K562 (cell line): ENCODE measurements at regions not wholly inside any gene's neighbourhood (a gene's known extent, or its start where the extent isn't known, plus 50 kb on each side); places are given as distances from the start of the nearest gene placed in this dataset.

Experiments
- ATAC-seq: fragments of 200-7000 bp; cut with Tn5 transposase; 3 replicates; pipeline ENCODE4 v1.9.1; 2020; ENCODE audit warnings: moderate library complexity
- BruUV-seq: library from RNA; stranded (reverse); fragments of 400-500 nt; replicated peaks from 2 replicates; lab custom pipeline; 2021; lab: Mats Ljungman, UMichigan
- CTCF ChIA-PET: fragments of 300-600 bp; formaldehyde crosslinking; extraction: SDS; loops from one replicate; lab custom pipeline; 2021; ENCODE audit warnings: low intra/inter-chr PET ratio; lab: Yijun Ruan, JAX
- POLR2A ChIA-PET: fragments of 300-600, 350-650 bp; sonication (Branson Sonifier 250); formaldehyde crosslinking; extraction: SDS; loops from one replicate; lab custom pipeline; 2021; ENCODE audit warnings: antibody characterized with exemption, inconsistent platforms; lab: Yijun Ruan, JAX
- DNase-seq, 4 experiments: peaks; one replicate each; pipeline versions ENCODE4 v3.0.0 to v3.0.0-alpha.2; 2011 to 2018; ENCODE audit warnings: low spot score in 3 of 4, mixed read lengths in 3 of 4; ENCODE audit errors: extremely low read depth in 1 of 4
- FAIRE-seq: peaks from 2 replicates; lab custom pipeline; 2011; peaks lifted over from hg19 to GRCh38; lab: Jason Lieb, UNC
- H2AFZ ChIP-seq: 2 replicates; pipeline ENCODE4 v1.6.0; 2011; ENCODE audit warnings: low read depth, low read length, control low read depth, inconsistent platforms
- H3K27ac ChIP-seq: fragments of 200-600 bp; 3 replicates; pipeline ENCODE4 v1.8.0; 2011; ENCODE audit warnings: low read depth, mild to moderate bottlenecking, control low read depth, inconsistent platforms, low read length, moderate library complexity, mixed read lengths; ENCODE audit errors: extremely low read depth
- H3K27me3 ChIP-seq, 2 experiments: fragments of 300-600 bp in 1 of 2; 2 replicates in 1 of 2; 3 replicates in 1 of 2; pipeline versions ENCODE4 v1.6.0 to v1.8.0; 2011; ENCODE audit warnings: inconsistent platforms in 2 of 2, low read length in 2 of 2, mild to moderate bottlenecking in 1 of 2, mixed read lengths in 1 of 2, moderate library complexity in 1 of 2; ENCODE audit not compliant: control insufficient read depth in 2 of 2, insufficient read depth in 2 of 2
- H3K36me3 ChIP-seq: fragments of 300-600 bp; 3 replicates; pipeline ENCODE4 v1.8.0; 2011; ENCODE audit warnings: mild to moderate bottlenecking, low read length, inconsistent platforms; ENCODE audit not compliant: control insufficient read depth, insufficient read depth
- H3K4me1 ChIP-seq, 2 experiments: fragments of 200-600 bp in 1 of 2; replicated peaks in 1 of 2; 2 replicates in 1 of 2; 3 replicates in 1 of 2; pipeline versions ENCODE4 v1.5.1 to v1.8.0; 2011; ENCODE audit warnings: inconsistent platforms in 2 of 2, low read length in 2 of 2, mild to moderate bottlenecking in 1 of 2, mixed read lengths in 1 of 2, moderate library complexity in 1 of 2; ENCODE audit not compliant: control insufficient read depth in 2 of 2, insufficient read depth in 2 of 2
- H3K4me2 ChIP-seq: 2 replicates; pipeline ENCODE4 v1.6.1; 2011; ENCODE audit warnings: low read length, control low read depth, inconsistent platforms, mixed read lengths; ENCODE audit not compliant: insufficient read depth
- H3K4me3 ChIP-seq: fragments of 200-600 bp; sonication (generic), shearing (Covaris generic); 2 replicates; pipeline ENCODE4 v1.5.1; 2016; ENCODE audit warnings: control low read depth, inconsistent platforms
- H3K79me2 ChIP-seq: fragments of 200-600 bp; 3 replicates; pipeline ENCODE4 v1.8.0; 2011; ENCODE audit warnings: low read length, inconsistent platforms; ENCODE audit not compliant: control insufficient read depth, insufficient read depth
- H3K9ac ChIP-seq, 2 experiments: 2 replicates each; pipeline versions ENCODE4 v1.6.0 to v1.6.1; 2011; ENCODE audit warnings: low read depth in 2 of 2, low read length in 2 of 2, control low read depth in 1 of 2, inconsistent platforms in 1 of 2, mild to moderate bottlenecking in 1 of 2, mixed read lengths in 1 of 2; ENCODE audit not compliant: insufficient read depth in 1 of 2
- H3K9me1 ChIP-seq: one replicate; pipeline ENCODE4 v1.6.0; 2011; ENCODE audit warnings: inconsistent platforms, mild to moderate bottlenecking, low read length, moderate library complexity; ENCODE audit not compliant: control insufficient read depth, insufficient read depth
- H3K9me3 ChIP-seq: replicated peaks from 2 replicates; pipeline ENCODE4 v1.5.1; 2011; ENCODE audit warnings: low read depth, low read length, inconsistent platforms; ENCODE audit not compliant: control insufficient read depth, insufficient read depth
- H4K20me1 ChIP-seq: replicated peaks from 2 replicates; pipeline ENCODE4 v1.6.1; 2011; ENCODE audit warnings: low read length, inconsistent platforms, mixed read lengths; ENCODE audit not compliant: control insufficient read depth, insufficient read depth
- ATF1 ChIP-seq, 2 experiments: fragments of 450-650 bp in 1 of 2; IDR thresholded peaks; 2 replicates each; pipeline ENCODE4 v1.6.1; 2016; ENCODE audit warnings: missing compliant biosample characterization in 1 of 2, missing genetic modification characterization in 1 of 2
- EGR1 ChIP-seq: fragments of 450-650 bp; conservative IDR thresholded peaks from 2 replicates; pipeline ENCODE4 v1.6.1; 2017; ENCODE audit warnings: mild to moderate bottlenecking
- PKNOX1 ChIP-seq: fragments of 450-650 bp; IDR thresholded peaks from 2 replicates; pipeline ENCODE4 v1.6.1; 2016
- RCOR1 ChIP-seq, 2 experiments: IDR thresholded peaks; 2 replicates each; pipeline ENCODE4 v1.6.1; 2012; ENCODE audit warnings: low read depth in 2 of 2, low read length in 2 of 2, borderline replicate concordance in 1 of 2, improper control_type of control experiment in 1 of 2
- SAFB ChIP-seq: fragments of 200-400 bp; formaldehyde crosslinking; IDR thresholded peaks from 2 replicates; pipeline ENCODE4 v1.6.1; 2017; ENCODE audit warnings: low read depth, low read length, borderline replicate concordance
- SIN3A ChIP-seq, 2 experiments: fragments of 150-350 bp in 1 of 2; IDR thresholded peaks; 2 replicates each; pipeline ENCODE4 v1.6.1; 2011 to 2016; ENCODE audit warnings: borderline replicate concordance in 2 of 2, low read depth in 2 of 2, low read length in 2 of 2, mild to moderate bottlenecking in 2 of 2, moderate library complexity in 2 of 2; ENCODE audit not compliant: control insufficient read depth in 1 of 2
- SMAD2 ChIP-seq: fragments of 150-350 bp; IDR thresholded peaks from 2 replicates; pipeline ENCODE4 v1.6.1; 2014; ENCODE audit warnings: low read depth, mild to moderate bottlenecking, low read length
- SREBF2 ChIP-seq: sonication (generic); formaldehyde crosslinking; IDR thresholded peaks from 2 replicates; pipeline ENCODE4 v1.4.0; 2020; ENCODE audit warnings: mild to moderate bottlenecking, missing genetic modification reagents
- ZKSCAN1 ChIP-seq: fragments of 150-350 bp; IDR thresholded peaks from 2 replicates; pipeline ENCODE4 v1.6.1; 2016; ENCODE audit warnings: low read depth, low read length
- ZNF253 ChIP-seq: fragments of 250-450 bp; sonication (Bioruptor Pico); conservative IDR thresholded peaks from 2 replicates; pipeline ENCODE4 v1.6.1; 2021; ENCODE audit warnings: mild to moderate bottlenecking
- ZNF644 ChIP-seq: fragments of 200-800 bp; sonication (Bioruptor generic); IDR thresholded peaks from 2 replicates; pipeline ENCODE4 v1.6.1; 2016; ENCODE audit warnings: low read depth, missing genetic modification characterization, missing compliant biosample characterization
- ZNF699 ChIP-seq: fragments of 250-450 bp; sonication (Bioruptor Pico); IDR thresholded peaks from 2 replicates; pipeline ENCODE4 v1.8.0; 2021; ENCODE audit warnings: mild to moderate bottlenecking, moderate library complexity; ENCODE audit not compliant: insufficient replicate concordance
- WGBS: fragments of 100-300 bp; shearing (Covaris generic); methylation state at CpG from one replicate; pipeline ENCODE4 v1.1.6; 2016; ENCODE audit warnings: low coverage, mixed read lengths; ENCODE audit not compliant: insufficient coverage; ENCODE audit errors: missing lambda C conversion rate; 5-methylcytosine and 5-hydroxymethylcytosine counted together
- in situ Hi-C: fragments of 300-500 bp; cut with MboI; formaldehyde crosslinking; loops from 4 replicates; pipeline ENCODE4 v1.15.0; 2018; ENCODE audit warnings: inconsistent platforms, mixed read lengths
- intact Hi-C: fragments of 100-400 bp; cut with micrococcal nuclease; formaldehyde crosslinking; loops from 2 replicates; pipeline ENCODE4 v1.14.2; 2022

DNA sequence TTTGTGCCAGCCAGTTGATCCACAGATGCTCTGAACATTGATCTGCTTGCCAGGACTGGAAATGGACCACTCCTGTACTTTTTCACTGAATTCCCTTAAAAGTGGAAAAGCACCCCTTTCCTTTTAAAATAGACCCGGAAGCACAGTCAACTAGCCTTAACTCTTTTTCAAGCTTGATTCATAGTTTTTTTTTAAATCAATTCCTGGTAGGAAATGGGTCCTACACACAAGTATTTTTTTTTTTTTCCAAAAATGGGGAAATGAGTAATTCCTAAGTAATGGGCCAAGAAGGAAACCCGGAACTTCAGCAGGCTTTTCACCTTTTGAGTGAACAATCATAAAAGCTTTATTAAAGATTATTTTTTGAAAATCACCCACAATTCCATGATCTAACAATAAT, 234.4 kb upstream of the ADAMTS9 start:
- Histone ChIP-seq H3K27me3 (no peaks in the 10 kb centered on the region), H3K4me1 (peaks cover 0 to 18% of the 10 kb centered on the region in 2 experiments; a peak in 3 of 5 replicates), H2AFZ (no peak overlapping the region), H3K36me3 (no peaks in the 10 kb centered on the region), H4K20me1 (no peaks in the 10 kb centered on the region), H3K9me3 (no peaks in the 10 kb centered on the region), H3K79me2 (no peaks in the 10 kb centered on the region), H3K4me3 (no peak overlapping the region), H3K4me2 (no peak overlapping the region), H3K27ac (no peak overlapping the region), H3K9ac (no peak overlapping the region), H3K9me1 (no peaks in the 10 kb centered on the region)
- ChIA-PET POLR2A (interaction anchor here (0.7 kb wide), 1 partner anchor 835 kb away, joined by 4 read pairs; no protein-coding TSS in a partner anchor), CTCF (no interaction called here)
- ATAC-seq: no peak
- 65% methylated on average over 2 of the region's 2 CpGs for WGBS
- intact Hi-C loops: no loop called here
- TF ChIP-seq ZNF644 (no peak), SIN3A (IDR thresholded peaks at IDR 0.05; ENCODE audit: borderline replicate concordance in 2 of 2, control insufficient read depth in 1 of 2, low read depth in 2 of 2, low read length in 2 of 2) (no peak), SREBF2 (CRISPR knock-in tag) (no peak), ZKSCAN1 (no peak), EGR1 (no peak), ZNF699 (CRISPR knock-in tag) (no peak), SMAD2 (no peak), ATF1 (CRISPR knock-in tag; IDR thresholded peaks at IDR 0.05) (no peak), ATF1 (tag; IDR thresholded peaks at IDR 0.05) (no peak), RCOR1 (IDR thresholded peaks at IDR 0.05; ENCODE audit: borderline replicate concordance in 1 of 2, low read depth in 2 of 2, low read length in 2 of 2) (no peak), PKNOX1 (no peak), SAFB (no peak), ZNF253 (CRISPR knock-in tag) (no peak)
- FAIRE-seq: no peak
- no TSS peak for BruUV-seq
- no peak for DNase-seq
- in situ Hi-C loops: no loop called here
